Retinal pigment epithelial cell (primary cell): ENCODE measurements at regions not wholly inside any gene's neighbourhood (a gene's known extent, or its start where the extent isn't known, plus 50 kb on each side); places are given as distances from the start of the nearest gene placed in this dataset.

Source experiments
- DNase-seq: peaks from one replicate; pipeline ENCODE4 v3.0.0-alpha.2; 2010; ENCODE audit warnings: low read depth
- H3K4me3 ChIP-seq: 2 replicates; pipeline ENCODE4 v1.5.1; 2011; ENCODE audit warnings: mild to moderate bottlenecking, low read length, control low read depth, moderate library complexity
- TF ChIP-seq, protein P1 (sequence below): conservative IDR thresholded peaks from 2 replicates; pipeline ENCODE4 v1.5.1; 2011; ENCODE audit warnings: low read depth, low read length, control low read depth, inconsistent platforms

DNA sequence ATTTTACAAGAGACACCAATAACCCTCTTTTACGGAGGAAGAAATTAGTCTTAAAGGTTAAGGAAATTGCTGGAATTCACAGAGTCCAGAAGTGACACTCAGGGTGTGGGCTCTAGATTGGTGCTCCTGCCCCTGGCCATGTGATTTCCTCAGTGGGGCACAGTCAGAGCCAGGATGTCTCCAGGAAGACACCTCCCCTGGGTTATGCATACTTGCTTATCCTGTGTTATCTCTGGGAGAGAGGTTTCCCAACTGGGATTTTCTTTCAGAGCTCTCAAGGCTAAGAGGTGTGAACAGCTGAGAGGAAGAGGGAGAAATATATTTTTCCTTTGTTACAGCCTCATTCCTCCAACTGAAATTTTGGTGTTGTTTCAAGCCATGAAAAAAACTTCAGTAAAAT is 125.6 kb upstream of the CELF4 start:
- DNase-seq, result no peak
- TF ChIP-seq, protein P1, sequence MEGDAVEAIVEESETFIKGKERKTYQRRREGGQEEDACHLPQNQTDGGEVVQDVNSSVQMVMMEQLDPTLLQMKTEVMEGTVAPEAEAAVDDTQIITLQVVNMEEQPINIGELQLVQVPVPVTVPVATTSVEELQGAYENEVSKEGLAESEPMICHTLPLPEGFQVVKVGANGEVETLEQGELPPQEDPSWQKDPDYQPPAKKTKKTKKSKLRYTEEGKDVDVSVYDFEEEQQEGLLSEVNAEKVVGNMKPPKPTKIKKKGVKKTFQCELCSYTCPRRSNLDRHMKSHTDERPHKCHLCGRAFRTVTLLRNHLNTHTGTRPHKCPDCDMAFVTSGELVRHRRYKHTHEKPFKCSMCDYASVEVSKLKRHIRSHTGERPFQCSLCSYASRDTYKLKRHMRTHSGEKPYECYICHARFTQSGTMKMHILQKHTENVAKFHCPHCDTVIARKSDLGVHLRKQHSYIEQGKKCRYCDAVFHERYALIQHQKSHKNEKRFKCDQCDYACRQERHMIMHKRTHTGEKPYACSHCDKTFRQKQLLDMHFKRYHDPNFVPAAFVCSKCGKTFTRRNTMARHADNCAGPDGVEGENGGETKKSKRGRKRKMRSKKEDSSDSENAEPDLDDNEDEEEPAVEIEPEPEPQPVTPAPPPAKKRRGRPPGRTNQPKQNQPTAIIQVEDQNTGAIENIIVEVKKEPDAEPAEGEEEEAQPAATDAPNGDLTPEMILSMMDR, result no peak
- no peak overlapping the region for H3K4me3 ChIP-seq

DNA sequence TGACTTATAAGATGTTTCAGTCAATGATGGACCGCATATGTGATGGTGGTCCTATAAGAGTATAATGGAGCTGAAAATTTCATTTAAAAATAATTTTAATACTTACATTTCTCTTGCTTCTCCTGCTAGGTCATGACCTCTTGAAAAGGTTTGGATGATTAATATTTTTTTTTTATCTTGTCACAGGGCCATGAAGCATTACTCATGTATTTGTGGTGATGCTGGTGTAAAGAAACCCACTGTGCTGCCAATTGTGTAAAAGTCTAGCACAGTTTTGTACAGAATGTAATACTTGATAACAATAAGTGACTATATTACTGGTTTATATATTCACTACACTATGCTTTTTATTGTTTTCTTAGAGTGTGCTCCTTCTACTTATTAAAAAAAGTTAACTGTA is 124.2 kb upstream of the CELF4 start:
- no peak for DNase-seq
- H3K4me3 ChIP-seq, result no peak overlapping the region
- TF ChIP-seq, protein P1, result no peak

DNA sequence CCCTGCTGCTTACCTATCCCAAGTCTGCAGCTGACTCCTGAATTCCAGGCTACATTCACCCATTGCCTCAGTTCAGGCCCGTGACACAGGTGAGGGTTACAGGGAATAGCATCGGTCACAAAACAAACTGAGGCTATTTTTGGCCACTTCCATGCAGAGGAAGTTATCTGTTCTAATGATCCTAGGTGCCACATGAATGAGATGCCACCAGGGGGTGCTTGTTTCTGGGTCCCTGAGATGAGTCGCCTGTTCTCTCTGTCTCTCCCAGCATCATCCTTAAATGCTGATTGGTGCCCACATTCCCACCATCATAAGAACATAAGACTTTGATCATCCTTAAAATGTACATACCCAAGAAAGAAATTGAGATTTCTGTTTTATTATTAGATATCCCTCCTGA is 119.0 kb upstream of the CELF4 start:
- no peak overlapping the region for H3K4me3 ChIP-seq
- TF ChIP-seq, protein P1, result no peak
- DNase-seq, result no peak

DNA sequence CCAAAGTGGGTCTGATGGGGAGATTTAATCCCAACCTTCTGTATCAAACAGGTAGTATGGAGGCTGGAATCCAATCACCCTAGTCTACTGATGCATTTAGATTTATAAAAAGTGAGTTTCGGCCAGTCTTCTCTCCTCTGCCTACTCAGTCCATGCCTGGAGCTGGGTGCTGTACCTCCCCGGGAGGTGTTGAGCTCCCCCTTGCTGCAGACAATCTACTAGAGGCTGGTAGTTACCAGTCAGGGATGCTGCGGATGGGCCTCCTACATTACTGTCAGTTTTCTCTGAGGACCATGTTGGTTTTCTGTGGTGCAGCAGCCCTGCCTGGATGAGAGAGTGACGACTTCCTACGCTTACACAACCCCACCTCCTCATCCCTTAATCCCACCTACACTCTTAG is 118.6 kb upstream of the CELF4 start:
- no peak overlapping the region for H3K4me3 ChIP-seq
- TF ChIP-seq, protein P1, result no peak
- DNase-seq, result no peak

DNA sequence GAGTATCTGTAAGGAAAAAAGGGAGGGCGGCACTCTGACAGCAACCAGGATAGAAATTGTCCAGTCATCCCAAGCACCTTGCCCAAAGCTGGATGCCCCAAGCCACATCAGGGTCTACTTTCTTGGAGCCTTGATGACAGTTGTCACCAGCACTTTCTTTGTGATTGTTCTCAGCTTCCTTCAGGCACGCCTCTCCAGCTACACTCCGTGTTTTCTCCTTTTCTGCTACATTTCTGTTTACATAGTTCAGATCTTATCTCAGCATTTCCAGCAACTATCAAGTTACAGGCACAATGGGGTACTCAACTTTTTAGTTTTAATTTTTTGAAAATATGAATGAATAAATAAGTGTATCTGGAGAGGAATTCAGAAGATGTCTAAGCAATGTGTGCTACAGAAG is 115.3 kb upstream of the CELF4 start:
- DNase-seq, result no peak
- no peak overlapping the region for H3K4me3 ChIP-seq

DNA sequence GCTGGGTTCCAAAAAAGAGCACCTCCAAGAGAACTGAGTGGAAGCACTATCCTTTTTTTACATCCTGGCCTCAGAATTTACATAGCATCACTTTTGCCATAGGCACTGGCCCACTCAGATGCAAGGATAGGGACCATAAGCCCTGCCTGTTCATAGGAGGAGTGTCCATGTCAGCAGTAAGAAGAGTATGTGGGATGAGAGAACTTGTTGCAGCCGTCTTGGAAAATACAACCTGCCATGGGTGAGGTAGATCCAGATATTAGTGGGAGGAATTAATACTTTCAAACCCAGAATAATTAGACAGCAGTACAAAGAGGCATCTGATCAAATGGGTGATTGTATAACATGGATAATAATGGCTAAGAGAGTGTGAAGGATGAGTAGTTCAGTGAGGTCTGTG is 110.7 kb upstream of the CELF4 start:
- DNase-seq, result no peak
- TF ChIP-seq, protein P1, result no peak
- no peak overlapping the region for H3K4me3 ChIP-seq

More for the DNA sequence above, 115.3 kb upstream of the CELF4 start:
- TF ChIP-seq, protein P1, result no peak

DNA sequence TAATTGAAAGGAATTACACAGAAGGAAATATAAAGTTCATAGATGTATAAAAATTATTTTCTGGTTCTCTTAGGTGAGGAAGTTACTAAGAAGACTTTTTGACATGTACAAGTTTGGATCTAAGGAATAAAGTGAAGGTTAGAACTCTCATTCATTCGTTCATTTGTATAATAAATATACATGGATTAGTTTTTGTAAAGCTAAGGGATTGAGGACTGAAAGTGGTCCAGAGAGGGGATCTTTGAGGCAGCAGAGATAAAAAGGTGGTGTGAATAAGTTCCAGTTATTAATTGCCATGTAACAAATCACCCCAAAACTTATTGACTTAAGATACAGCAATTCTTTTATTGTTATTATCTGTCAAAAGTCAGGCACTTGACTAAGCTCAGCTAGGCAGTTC is 110.1 kb upstream of the CELF4 start:
- no peak for DNase-seq
- TF ChIP-seq, protein P1, result no peak
- no peak overlapping the region for H3K4me3 ChIP-seq
